GM21825 (cell line): ENCODE measurements at regions not wholly inside any gene's neighbourhood (a gene's known extent, or its start where the extent isn't known, plus 50 kb on each side); places are given as distances from the start of the nearest gene placed in this dataset.

Source experiments
- ATAC-seq: cut with Tn5 transposase; IDR thresholded peaks from one replicate; pipeline ENCODE4 v1.9.1; 2021; ENCODE audit warnings: mild to moderate bottlenecking, moderate library complexity; ENCODE audit not compliant: unreplicated experiment

DNA sequence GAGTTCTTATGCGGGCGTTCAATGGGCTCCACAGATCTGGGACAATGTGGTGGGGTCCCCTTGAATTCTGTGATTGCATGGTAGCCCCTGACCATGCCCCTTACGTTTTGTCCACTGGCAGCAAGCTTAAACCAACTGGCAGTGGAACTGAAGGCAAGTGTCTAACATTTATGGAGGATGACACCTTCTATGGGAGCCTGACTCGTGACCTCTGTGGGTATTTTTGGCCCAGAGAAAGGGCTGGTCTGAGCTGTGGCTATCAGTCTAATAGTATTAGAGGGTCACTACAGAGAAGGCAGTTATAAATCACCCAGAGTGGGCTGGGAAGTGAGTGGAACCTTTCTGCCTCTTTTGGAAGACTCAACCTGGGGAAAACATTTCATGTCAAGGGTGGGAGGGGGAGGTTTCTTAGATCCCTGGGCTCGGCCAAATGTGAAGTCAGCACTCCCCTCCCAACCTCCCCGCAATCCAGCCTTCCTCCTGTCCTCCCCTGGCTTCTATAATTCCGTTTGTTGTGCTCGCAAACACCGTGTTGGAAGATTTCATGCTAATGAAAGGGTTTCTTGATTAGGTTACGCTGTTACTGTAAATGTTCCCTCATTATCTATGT is 322.7 kb downstream of the RPS24 start:
- no peak for ATAC-seq

GRCh38 chr10:78357141-78358063 is 323.7 kb downstream of the RPS24 start:
- no peak for ATAC-seq

DNA sequence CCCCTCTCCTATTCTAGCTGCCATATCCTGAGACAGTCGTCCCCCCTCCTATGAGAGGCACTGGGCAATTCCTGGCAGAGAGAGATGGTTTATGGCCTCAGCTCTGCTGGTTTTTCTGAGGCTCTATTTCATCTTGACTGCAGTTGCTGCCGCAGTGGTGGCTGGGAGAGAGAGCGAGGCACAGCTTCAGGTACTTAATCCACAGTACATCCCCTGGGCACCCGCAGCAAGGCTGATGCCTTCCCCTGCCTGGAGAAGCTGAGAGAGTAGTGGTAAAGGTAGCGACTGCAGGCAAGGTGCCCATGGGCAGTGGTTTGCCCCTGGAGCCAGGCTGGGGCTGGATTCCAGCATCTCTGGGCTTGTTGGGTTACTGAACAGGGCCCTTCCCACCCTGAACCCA is 324.7 kb downstream of the RPS24 start:
- ATAC-seq: no peak

GRCh38 chr10:78358982-78359381 is 325.3 kb downstream of the RPS24 start:
- ATAC-seq: no peak

DNA sequence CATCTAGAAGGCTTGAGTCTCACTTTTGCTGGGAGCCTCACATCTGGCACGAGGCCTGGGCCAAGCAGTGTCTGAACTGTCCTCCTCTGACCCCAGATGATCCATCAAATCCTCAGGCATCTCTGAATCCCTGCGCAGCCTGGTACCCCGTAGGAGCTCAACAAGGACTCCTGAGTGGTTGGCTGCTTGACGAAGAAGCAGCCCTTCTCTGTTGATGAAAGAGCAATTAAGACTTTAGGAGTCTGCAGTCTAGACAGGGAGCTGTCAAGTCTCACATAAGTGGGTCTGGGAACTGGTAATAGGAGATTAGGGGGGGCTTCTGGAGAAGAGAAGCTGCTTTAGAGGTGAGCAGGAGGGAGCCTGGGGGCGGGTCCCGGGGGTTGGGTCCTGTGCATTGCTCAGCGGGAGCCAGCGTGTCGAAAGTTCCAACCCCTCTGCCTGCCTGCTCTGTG is 326.0 kb downstream of the RPS24 start:
- no peak for ATAC-seq

DNA sequence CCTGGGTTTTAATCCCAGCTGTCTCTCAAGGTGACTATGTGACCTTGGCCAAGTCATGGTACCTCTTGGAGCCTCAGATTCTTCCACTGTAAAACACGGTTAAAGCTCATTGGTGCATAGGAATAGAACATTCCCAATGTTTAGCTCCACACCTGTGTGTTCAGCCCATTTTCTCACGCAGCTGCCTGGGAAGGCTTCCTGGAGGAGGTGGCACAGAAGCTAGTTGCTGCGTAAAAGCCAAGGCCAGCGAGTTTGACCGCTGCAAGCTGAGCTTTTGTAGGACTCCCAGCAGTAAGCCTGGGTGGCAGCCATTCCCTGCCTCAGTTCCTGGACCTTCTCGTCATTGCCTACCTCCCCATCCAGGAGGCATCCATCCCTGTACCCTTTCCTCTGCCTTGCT is 326.6 kb downstream of the RPS24 start:
- ATAC-seq: no peak

GRCh38 chr10:78361031-78361430 is 327.4 kb downstream of the RPS24 start:
- ATAC-seq: no peak

DNA sequence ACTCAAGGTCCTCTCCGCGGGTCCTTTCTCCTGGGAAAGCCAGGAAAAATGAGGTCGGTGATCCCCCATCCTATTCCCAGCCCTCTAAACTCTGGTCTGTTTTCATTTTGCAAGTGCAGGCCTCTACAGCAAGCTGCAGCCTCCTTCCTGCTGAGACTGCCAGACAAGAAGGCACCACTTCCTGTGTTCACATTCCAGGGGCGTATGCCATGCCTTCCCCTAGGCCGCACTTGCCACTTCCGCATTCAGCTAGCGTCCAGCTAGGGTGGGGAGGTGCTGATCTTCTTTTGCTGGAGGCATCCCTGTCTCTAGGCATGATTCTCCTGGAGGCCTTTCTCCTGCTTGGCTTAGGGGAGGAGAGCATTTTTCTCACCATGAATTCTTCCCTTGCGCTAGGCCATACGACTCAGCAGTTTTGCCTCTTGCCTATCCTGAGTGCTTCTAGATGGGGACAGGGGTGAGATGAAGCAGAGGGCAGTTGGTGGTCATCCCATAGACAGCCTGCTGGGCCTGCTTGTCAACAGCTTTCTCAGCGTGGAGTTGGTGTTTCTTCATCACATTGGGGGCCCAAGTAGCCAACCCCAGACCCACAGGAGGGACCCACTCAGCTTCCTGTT is 328.9 kb downstream of the RPS24 start:
- no peak for ATAC-seq

DNA sequence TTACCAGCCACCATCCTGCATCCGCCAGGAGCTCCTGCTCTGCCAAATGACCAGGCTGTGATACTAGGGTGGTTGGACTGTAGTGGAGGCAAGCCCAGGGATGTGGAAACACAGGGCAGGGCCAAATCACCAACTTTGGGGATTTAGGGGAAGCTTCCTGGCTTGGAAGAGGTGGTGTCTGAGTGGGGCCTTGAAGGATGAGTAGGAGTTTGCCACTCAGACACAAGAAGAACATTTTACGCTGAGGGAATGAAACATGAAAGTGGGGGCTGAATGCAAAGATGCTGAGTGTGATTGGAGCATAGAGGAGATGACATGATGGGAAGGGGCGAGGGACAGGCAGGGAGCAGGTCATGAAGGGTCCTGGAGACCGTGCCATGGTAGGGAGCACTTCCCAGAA is 329.5 kb downstream of the RPS24 start:
- ATAC-seq: no peak

DNA sequence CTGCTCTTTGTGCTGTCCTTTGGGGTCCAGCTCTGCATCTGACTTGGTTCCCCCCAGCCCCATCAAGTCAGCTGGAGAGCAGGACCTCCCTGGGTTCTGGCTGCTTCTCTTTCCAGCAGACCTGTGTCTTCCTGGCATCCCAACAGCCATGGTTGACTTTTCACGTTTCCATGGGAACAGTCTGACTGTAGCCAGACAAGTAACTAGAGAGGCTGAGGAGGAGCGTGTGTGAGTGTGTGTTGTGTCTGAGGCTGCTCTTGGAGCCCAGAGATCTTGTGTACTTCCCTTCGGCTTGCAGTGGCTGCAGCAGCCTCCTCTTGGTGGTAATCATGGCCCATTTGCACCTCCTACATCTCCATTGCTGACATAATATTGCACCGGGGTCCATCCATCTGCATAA is 332.0 kb downstream of the RPS24 start:
- no peak for ATAC-seq

DNA sequence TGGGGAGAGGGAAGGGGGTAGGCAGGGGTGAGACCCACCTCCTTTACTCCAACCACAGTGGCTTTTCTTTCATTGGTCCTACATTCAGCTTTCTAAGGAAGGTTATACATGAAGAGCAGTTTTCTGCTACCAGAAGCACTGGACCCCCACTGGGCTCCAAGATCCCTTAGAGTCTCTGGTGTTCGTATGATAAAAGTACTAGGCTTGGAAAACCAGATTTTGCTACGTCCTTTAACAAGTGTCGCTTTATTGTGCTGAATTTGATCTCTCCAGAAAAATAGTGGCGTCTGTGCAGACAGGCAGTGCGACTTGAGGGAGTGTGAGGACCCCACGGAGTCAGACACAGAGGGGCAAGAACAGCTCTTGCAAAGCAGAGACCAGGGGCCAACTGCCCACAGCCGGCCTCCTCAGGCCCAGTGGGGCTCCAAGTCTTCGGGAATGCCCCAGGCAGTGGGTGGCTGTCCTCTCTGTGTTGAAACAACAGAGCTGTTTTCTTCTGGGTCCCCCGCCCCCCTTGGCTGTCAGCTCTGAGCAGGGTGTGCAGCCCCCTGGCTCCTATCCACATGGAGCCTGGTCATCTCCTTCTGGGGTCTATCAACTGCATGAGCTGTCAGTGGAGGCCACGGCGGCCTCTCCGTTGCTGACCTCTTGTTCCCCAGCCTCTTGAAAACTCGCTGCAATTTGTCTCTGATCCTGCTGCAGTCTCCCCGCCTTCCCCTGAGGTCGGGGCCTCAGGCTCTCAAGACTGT is 333.2 kb downstream of the RPS24 start:
- no peak for ATAC-seq

DNA sequence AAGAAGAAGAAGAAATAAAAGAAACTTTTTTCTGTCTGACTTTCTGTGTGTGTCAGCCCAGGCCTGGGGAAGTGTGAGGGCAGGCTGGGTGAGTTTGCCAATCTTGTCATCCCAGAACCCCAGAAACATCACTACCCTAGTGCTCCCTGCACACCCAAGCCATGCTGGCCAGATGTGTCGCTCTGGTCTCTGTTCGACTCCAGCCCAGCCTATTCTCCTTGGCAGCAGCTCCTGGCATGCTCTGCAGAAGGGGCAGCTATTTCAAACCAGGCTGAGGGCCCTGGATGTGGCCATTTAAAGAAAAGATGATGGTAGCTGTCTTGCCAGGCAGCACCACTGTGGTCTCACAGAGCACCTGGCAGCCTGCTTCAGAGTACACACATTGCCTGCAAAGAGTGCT is 334.1 kb downstream of the RPS24 start:
- ATAC-seq: no peak

- ATAC-seq: no peak
Measured at GRCh38 chr10:78371136-78371535, 337.5 kb downstream of the RPS24 start.

- ATAC-seq: no peak
Measured at GRCh38 chr10:78372806-78373205, 339.1 kb downstream of the RPS24 start.

GRCh38 chr10:78374331-78375028 is 340.8 kb downstream of the RPS24 start:
- ATAC-seq: no peak

- ATAC-seq: no peak
Measured at GRCh38 chr10:78375854-78376785, 342.5 kb downstream of the RPS24 start.

- ATAC-seq: no peak
Measured at GRCh38 chr10:78377356-78377755, 343.7 kb downstream of the RPS24 start.

DNA sequence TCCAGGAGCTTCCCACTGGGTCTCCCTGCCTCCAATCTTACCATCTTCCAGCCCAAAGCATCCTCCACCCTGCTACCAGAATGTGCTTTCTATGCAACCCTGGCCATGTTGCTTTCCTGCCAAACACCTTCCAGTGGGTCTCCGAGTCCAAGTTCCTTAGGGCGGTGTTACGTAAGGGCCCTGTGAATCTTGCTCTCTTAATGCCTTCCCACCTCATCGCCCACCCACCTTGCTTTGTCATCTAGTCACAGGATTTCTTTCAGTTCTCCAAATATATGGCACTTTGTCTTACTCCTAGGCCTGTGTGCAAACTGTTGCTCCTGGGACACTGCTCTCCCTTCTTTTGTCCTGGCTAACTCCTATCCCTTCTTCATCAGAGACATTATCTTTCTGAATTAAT is 344.5 kb downstream of the RPS24 start:
- no peak for ATAC-seq

- ATAC-seq: no peak
Measured at GRCh38 chr10:78381107-78381506, 347.4 kb downstream of the RPS24 start.

DNA sequence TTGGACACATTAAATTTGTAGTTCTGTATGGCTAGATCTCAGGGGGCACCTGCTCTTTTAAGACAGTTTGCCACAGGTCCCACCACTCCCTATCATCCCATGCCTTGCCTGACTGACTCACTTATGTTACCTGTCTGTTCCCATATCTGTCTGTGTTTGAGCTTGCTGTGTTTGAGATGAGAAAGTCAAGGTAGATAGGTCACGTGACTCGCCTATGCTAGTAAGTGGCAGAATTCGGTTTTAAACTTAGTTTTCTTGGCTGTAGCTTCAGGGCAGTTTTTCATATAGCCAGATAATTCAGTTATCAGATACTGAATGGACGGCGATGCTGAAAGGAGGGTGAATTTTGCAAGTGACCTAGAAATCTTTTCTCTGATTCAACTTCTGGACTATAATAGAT is 348.4 kb downstream of the RPS24 start:
- ATAC-seq: no peak
